ENCODE measurements at regions not wholly inside any gene's neighbourhood (a gene's known extent, or its start where the extent isn't known, plus 50 kb on each side); places are given as distances from the start of the nearest gene placed in this dataset.

DNA sequence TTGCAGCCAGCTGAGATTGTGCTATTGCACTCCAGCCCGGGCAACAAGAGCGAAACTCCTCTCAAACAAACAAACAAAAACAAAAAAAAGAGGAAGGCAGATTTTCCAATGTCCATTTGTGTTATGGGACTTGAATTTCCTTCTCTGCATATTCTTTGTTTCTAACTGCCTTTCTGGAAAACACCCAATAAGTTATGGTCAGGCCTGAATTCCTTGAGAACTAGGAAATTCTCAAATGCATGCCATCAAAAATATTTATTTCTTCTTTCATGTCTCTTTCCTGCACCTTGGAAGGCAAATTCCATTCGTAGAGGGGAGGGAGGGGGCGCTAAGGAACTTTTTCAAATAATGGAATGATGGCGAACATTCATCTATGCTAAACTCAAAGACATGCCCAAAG, 117.6 kb upstream of the TMCC3 start:
- Mint-ChIP-seq H3K27ac (peak overlapping the region; percentile 78), H3K36me3 (peaks cover 6% of the 10 kb centered on the region), H3K27me3 (no peaks in the 10 kb centered on the region), H3K4me3 (no peak overlapping the region), H3K4me1 (peaks cover 62% of the 10 kb centered on the region), H3K9me3 (no peaks in the 10 kb centered on the region)
- ATAC-seq = no peak

DNA sequence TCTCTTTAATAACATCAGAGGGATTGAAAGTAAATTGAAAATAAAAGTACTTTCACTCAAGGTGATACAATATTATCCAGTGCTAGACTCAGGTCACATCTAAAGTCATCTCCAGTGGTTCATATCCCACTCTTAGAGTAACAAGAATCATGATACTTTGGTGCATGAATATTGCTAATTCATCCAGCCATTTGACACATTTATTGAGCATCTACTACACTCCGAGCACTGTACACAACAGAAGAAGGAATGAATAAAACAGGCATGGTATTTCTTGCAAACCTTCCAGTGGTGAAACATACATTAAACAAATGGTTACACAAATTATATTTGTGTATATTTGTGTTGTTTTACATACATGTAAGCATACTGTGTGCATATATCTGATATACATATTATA, 116.0 kb upstream of the TMCC3 start:
- Mint-ChIP-seq H3K4me3 (no peak overlapping the region), H3K36me3 (peaks cover 10% of the 10 kb centered on the region), H3K4me1 (peaks cover 69% of the 10 kb centered on the region), H3K27ac (no peak overlapping the region), H3K27me3 (no peaks in the 10 kb centered on the region), H3K9me3 (no peaks in the 10 kb centered on the region)
- ATAC-seq = no peak

DNA sequence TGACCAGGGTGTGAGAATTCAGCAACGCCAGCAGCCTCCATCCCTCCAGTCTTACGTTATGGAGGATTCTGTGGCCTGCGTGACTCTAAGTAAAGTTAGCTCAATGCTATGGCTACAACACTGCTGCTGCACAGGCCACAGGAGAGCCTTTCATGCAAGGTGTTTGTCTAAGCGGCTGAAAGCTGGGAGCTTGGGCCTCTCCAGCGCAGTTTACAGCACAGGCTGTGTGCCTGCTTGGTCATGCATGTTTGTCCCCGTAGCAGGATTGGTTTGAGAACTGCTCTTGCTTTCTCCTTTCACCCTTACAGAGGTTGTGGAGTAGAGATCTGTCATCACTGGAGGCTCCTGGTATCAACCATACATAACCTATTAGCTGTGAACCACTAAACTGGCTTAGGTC, 113.1 kb upstream of the TMCC3 start:
- Mint-ChIP-seq H3K4me3 (no peak overlapping the region), H3K36me3 (peaks cover 4% of the 10 kb centered on the region), H3K27ac (peak overlapping the region; percentile 57), H3K9me3 (no peaks in the 10 kb centered on the region), H3K27me3 (no peaks in the 10 kb centered on the region), H3K4me1 (peaks cover 42% of the 10 kb centered on the region)
- no peak for ATAC-seq

DNA sequence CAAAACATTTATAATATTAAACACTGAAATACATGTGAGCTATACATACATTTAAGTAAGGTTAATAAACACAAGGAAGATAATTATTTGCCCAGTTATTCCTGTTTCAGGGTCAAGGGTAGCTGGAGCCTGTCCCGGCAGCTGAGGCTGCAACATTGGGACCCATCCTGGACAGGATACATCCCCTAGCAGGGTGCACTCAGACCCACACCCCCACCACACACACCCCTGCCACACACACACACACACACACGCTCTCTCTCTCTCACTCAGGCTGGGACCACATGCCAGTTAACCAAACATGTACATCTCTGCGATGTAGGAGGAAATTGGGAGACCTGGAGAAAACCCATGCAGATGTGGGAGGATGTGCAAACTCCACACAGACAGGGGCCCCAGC, 112.6 kb upstream of the TMCC3 start:
- peaks cover 38% of the 10 kb centered on the region for H3K4me1 Mint-ChIP-seq
- no peak overlapping the region for H3K4me3 Mint-ChIP-seq
- peaks cover 5% of the 10 kb centered on the region for H3K36me3 Mint-ChIP-seq
- no peaks in the 10 kb centered on the region for H3K27me3 Mint-ChIP-seq
- peak; percentile 27 for ATAC-seq
- H3K27ac Mint-ChIP-seq = peak overlapping the region; percentile 57
- no peaks in the 10 kb centered on the region for H3K9me3 Mint-ChIP-seq

DNA sequence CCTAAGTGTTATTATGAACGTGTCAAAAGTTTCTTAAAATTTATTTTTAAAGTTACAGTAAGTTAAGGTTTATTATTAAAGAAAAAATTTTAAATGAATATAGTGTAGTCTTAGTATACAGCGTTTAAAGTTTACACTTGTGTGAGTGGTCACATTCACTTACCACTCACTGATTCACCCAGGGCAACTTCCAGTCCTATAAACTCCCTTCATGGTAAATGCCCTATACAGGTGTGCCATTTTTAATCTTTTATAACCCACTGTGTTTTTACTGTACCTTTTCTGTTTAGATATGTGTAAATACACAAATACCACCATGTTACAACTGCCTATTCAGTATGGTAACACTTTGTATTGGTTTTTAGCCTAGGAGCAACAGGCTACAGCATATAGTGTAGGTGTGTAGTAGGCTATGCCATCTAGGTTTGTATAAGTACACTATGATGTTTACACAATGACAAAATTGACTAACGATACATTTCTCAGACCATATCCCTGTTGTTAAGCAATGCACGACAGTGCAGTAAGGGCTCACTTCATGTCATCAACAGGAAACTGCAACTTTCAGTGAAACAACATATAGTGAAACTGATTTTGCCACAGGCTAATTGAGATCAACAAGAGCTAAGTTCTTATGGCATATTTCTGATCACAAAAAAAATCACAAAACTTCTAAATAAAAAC, 112.0 kb upstream of the TMCC3 start:
- peak; percentile 48 for ATAC-seq
- H3K27me3 Mint-ChIP-seq = no peaks in the 10 kb centered on the region
- peaks cover 10% of the 10 kb centered on the region for H3K36me3 Mint-ChIP-seq
- H3K4me1 Mint-ChIP-seq = peaks cover 35% of the 10 kb centered on the region
- no peaks in the 10 kb centered on the region for H3K9me3 Mint-ChIP-seq
- H3K4me3 Mint-ChIP-seq = no peak overlapping the region
- H3K27ac Mint-ChIP-seq = peak overlapping the region; percentile 57

DNA sequence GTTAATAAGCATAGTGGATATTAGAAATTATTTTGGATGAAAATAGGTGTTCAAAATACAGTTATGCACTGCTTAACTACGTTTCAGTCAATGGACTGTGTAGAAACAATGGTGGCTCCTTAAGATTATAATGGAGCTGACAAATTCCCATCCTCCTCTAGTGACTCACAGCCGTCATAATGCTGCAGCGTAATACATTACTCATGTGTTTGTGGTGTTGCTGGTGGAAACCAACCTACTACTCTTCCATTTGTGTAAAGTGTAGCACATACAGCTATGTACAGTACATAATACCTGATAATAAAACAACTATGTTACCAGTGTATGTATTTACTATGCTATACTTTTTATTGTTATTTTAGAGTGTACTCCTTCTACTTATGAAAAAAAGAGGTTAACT, 111.2 kb upstream of the TMCC3 start:
- no peaks in the 10 kb centered on the region for H3K27me3 Mint-ChIP-seq
- H3K36me3 Mint-ChIP-seq = peaks cover 14% of the 10 kb centered on the region
- H3K4me1 Mint-ChIP-seq = peaks cover 27% of the 10 kb centered on the region
- H3K9me3 Mint-ChIP-seq = no peaks in the 10 kb centered on the region
- no peak overlapping the region for H3K27ac Mint-ChIP-seq
- no peak overlapping the region for H3K4me3 Mint-ChIP-seq
- ATAC-seq = no peak

DNA sequence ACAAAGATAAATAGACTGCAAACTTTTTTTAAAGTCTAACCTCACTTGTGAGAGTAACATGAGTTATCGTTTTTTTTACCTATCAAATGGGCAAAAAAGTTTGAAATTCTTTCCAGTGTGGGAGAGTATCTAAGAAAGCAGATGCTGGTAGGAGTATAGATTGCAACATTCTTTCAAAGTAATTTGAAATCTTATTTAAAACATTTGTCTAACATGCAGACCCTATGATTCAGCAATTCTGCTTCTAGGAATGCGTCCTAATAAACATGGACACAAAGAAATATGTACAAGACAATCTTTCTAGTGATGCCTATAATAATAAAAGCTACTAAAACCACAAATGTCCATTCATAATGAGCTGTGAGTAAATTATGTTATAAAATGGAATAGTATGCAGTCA, 110.4 kb upstream of the TMCC3 start:
- peaks cover 18% of the 10 kb centered on the region for H3K36me3 Mint-ChIP-seq
- H3K27ac Mint-ChIP-seq = no peak overlapping the region
- H3K9me3 Mint-ChIP-seq = no peaks in the 10 kb centered on the region
- no peaks in the 10 kb centered on the region for H3K27me3 Mint-ChIP-seq
- ATAC-seq = no peak
- peaks cover 27% of the 10 kb centered on the region for H3K4me1 Mint-ChIP-seq
- no peak overlapping the region for H3K4me3 Mint-ChIP-seq

DNA sequence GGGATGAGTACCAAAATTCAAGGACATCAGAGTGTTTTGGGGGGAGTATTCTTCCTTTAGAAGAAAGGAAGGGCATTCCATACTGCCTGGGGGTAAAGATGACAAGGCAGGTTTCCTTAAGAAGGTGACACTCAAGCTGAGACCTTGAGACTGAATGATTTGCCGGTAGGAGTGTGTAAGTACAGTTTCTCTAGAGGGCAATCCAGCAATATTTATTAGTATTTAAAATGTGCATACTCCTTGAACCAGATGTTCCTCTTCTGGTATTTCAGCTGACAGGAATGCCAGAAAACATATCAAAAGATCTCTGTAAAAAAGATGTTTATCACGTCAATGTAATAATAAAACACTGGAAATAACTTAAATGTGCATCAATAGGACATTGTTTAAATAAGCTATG, 106.4 kb upstream of the TMCC3 start:
- Mint-ChIP-seq H3K4me3 (no peak overlapping the region), H3K9me3 (no peaks in the 10 kb centered on the region), H3K27me3 (no peaks in the 10 kb centered on the region), H3K4me1 (peaks cover 6% of the 10 kb centered on the region), H3K36me3 (peaks cover 47% of the 10 kb centered on the region), H3K27ac (no peak overlapping the region)
- ATAC-seq = no peak

DNA sequence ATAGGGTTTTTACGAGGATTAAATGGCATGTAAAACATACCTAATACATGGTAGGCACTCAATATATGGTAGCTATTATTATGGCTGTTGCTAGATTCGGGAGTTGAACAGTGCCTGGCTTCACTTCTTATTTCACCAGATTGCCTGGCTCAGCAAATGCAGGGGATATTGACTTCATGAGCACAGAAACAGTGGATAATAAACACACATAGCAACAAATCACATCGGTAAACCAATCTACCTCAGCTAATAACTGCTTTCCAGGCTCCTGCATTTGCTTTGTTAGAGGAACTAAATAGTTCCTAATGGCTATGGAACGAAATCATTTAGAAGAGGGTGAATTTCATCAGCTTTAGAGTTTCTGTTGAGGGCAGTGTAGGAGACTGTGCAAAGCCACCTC, 105.2 kb upstream of the TMCC3 start:
- H3K9me3 Mint-ChIP-seq = no peaks in the 10 kb centered on the region
- no peak overlapping the region for H3K27ac Mint-ChIP-seq
- H3K4me1 Mint-ChIP-seq = peaks cover 6% of the 10 kb centered on the region
- H3K4me3 Mint-ChIP-seq = no peak overlapping the region
- H3K36me3 Mint-ChIP-seq = peaks cover 55% of the 10 kb centered on the region
- ATAC-seq = no peak
- H3K27me3 Mint-ChIP-seq = no peaks in the 10 kb centered on the region

DNA sequence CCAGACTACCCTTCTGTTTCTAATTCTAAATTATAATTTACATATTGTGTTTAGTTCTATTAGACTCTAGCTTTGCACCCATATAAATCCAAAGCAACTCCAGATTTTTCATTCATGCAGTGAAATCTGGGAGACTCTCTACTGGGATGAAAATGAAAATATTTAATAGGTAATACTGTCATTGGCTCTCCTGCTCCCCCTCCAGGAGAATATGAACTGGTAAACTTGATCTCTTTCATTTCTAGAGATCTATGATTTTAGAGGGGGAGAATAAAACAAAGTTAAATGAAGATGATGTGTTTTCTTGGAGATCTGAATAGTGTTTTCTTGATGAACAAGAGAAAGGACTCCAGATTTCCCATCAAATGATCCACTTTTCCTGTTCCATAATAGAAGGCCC, 104.3 kb upstream of the TMCC3 start:
- H3K27ac Mint-ChIP-seq = no peak overlapping the region
- H3K27me3 Mint-ChIP-seq = no peaks in the 10 kb centered on the region
- peaks cover 6% of the 10 kb centered on the region for H3K4me1 Mint-ChIP-seq
- H3K36me3 Mint-ChIP-seq = peaks cover 62% of the 10 kb centered on the region
- no peak overlapping the region for H3K4me3 Mint-ChIP-seq
- H3K9me3 Mint-ChIP-seq = no peaks in the 10 kb centered on the region
- no peak for ATAC-seq

DNA sequence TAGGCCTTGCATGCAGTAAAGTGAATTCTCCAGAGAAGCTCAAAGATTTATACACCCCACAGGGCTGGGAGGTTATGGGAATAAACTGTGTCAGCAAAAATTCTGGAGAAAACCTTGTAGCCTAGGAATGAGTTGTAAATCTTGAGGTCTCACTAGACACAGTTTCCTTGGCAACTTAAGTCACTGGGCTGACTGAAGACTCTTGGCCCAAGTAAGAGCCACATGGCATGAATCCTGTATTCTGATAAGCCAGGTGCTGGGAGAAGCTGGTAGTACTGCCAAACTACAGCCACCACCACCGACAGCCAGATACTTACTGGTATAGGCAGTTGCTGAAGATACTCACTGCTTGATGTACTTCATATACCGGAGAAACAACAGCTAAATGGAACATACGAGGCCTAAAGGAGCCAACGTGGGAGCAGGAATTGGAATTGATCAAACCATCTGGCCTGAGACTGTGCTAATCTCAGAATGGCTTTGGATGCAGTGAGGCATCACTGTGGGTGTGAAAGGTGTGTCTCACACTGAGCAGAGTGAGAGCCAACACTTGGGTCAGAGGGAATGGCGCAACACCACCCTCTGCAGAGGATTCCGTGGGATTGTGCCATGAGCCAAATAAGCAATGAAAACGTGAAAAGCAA, 102.8 kb upstream of the TMCC3 start:
- no peaks in the 10 kb centered on the region for H3K9me3 Mint-ChIP-seq
- no peak overlapping the region for H3K4me3 Mint-ChIP-seq
- peaks cover 62% of the 10 kb centered on the region for H3K36me3 Mint-ChIP-seq
- ATAC-seq = no peak
- no peaks in the 10 kb centered on the region for H3K27me3 Mint-ChIP-seq
- H3K27ac Mint-ChIP-seq = peak overlapping the region; percentile 17
- peaks cover 6% of the 10 kb centered on the region for H3K4me1 Mint-ChIP-seq

DNA sequence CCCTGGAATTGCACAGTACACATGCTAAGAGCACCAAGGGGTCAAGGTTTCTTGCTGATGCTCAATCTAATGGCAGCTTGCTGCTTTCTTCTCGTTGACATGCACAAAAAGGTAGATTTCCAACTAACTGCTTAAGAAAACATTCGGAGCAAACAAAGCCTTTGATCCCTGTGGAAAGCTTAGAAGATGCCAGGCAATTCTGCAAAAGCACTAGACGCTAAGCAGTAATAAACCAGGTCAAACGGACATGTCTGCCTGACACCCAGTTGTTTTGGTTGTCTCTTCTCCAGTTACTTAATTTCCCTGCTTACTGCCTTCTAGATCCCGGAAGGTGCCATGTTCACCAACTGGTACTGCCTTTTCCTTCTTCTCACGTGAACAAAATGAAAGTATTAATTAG, 100.5 kb upstream of the TMCC3 start:
- Mint-ChIP-seq H3K4me1 (peaks cover 12% of the 10 kb centered on the region), H3K4me3 (no peak overlapping the region), H3K27ac (no peak overlapping the region), H3K9me3 (no peaks in the 10 kb centered on the region), H3K27me3 (no peaks in the 10 kb centered on the region), H3K36me3 (peaks cover 56% of the 10 kb centered on the region)
- ATAC-seq = no peak

DNA sequence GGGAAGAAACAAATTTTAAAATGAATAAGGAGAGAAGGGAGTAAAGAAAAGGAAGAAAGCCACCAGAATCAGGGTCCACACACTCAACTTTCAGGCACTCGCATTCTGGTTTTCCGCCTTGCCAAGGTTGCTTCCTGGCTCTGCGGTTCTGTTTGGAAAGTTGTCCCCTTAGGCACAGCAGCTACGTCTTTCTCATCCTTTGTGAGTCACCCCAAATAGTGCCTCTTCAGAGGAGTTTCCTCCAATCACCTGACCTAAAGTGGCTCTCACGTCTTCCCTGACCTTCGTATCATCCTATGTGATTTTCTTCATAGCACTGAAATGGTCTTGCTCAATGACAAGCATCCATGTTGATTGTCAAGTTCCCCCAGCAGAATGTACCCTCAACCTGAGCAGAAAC, 99.5 kb upstream of the TMCC3 start:
- no peak overlapping the region for H3K4me3 Mint-ChIP-seq
- H3K27me3 Mint-ChIP-seq = no peaks in the 10 kb centered on the region
- peaks cover 12% of the 10 kb centered on the region for H3K4me1 Mint-ChIP-seq
- no peaks in the 10 kb centered on the region for H3K9me3 Mint-ChIP-seq
- no peak overlapping the region for H3K27ac Mint-ChIP-seq
- no peak for ATAC-seq
- H3K36me3 Mint-ChIP-seq = peaks cover 47% of the 10 kb centered on the region

DNA sequence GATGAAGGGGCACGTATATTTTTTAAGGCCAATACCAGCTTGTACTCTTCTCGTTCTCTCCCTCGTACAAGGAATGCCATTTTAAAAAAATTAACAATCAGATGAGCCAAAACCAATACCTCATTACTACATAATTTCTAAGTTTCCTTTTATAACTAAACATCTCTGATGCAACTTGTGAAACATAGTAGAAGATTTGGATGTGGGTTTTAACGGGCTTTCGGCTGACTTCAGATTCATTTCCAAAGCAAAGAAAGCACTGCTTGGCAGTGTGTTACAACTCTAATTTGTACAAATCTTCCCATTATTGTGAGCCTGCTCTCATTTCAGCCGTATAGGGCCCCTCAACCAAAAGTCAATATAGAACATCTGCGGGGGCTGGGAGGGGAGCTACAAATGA, 99.1 kb upstream of the TMCC3 start:
- H3K4me1 Mint-ChIP-seq = peaks cover 12% of the 10 kb centered on the region
- H3K36me3 Mint-ChIP-seq = peaks cover 44% of the 10 kb centered on the region
- no peak overlapping the region for H3K27ac Mint-ChIP-seq
- no peak overlapping the region for H3K4me3 Mint-ChIP-seq
- ATAC-seq = no peak
- H3K27me3 Mint-ChIP-seq = no peaks in the 10 kb centered on the region
- H3K9me3 Mint-ChIP-seq = no peaks in the 10 kb centered on the region

DNA sequence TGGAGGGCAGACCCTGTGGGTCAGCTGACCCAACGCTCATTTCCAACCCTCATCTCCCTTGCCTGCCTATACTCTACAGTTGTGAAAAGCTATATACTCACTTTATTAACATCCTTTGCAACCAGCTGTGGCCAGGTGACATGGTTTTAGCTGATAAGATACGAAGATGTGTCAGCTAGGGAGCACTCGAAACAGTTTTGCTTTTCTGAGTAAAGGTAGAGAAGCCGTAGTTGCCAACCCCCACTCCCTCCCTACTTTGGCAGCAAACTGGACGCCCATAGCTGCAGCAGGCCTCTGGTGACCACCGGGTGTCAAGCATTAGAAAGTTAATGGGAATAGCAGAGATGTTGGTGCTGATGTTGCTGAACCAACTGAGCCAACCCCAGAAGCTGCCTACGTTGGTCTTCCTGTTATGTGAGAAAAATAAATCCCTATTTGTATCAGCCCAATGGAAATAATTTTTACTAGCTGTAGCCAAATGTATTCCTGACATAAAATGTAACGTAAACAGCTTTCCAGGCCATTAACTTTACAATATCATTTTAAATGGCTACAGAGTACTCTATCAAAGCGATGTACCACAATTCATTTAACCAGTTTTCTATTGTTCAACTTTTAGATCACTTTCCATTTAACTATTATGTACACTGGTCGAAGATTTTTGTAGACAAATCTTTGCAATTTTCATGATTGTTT, 98.5 kb upstream of the TMCC3 start:
- Mint-ChIP-seq H3K4me3 (no peak overlapping the region), H3K27ac (no peak overlapping the region), H3K36me3 (peaks cover 40% of the 10 kb centered on the region), H3K9me3 (no peaks in the 10 kb centered on the region), H3K4me1 (peaks cover 16% of the 10 kb centered on the region), H3K27me3 (no peaks in the 10 kb centered on the region)
- ATAC-seq = no peak

DNA sequence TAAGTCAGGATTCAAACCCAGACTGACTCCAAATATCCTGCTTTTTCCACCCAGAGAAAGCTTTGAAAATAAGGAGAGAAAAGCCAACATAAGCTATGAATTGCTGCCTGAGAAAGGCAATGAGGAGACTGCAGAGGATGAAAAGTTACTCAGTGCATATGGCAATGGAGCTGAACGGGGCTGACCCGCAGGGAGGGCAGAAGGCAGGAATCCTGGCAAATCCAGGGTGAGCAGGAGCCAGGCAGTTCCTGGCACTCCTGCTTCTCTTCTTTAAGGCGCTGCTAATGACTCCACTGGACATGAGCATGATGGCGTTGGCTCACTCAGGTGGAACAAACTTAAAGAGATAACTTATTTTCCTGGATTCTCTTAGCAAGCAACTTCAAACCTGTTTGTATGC, 95.2 kb upstream of the TMCC3 start:
- H3K27me3 Mint-ChIP-seq = no peaks in the 10 kb centered on the region
- H3K27ac Mint-ChIP-seq = no peak overlapping the region
- H3K4me3 Mint-ChIP-seq = no peak overlapping the region
- peaks cover 17% of the 10 kb centered on the region for H3K36me3 Mint-ChIP-seq
- no peak for ATAC-seq
- peaks cover 15% of the 10 kb centered on the region for H3K4me1 Mint-ChIP-seq
- H3K9me3 Mint-ChIP-seq = no peaks in the 10 kb centered on the region

Measured in stimulated activated memory B cell treated with anti-CD40 and anti-IgM and Interleukin-4, amounts not matched to agents 10 μg/mL and 1 μg/mL and 100 μg/mL, for 72 hours (primary cell).